ENCODE measurements at regions not wholly inside any gene's neighbourhood (a gene's known extent, or its start where the extent isn't known, plus 50 kb on each side); places are given as distances from the start of the nearest gene placed in this dataset.

- no peak for DNase-seq (ENCODE audit: low read depth)
Observed at GRCh38 chr12:126685636-126686035, 1581.3 kb upstream of the TMEM132C start.

GRCh38 chr12:126688556-126688955 lies 1578.4 kb upstream of the TMEM132C start:
- DNase-seq (ENCODE audit: low read depth) = no peak

DNA sequence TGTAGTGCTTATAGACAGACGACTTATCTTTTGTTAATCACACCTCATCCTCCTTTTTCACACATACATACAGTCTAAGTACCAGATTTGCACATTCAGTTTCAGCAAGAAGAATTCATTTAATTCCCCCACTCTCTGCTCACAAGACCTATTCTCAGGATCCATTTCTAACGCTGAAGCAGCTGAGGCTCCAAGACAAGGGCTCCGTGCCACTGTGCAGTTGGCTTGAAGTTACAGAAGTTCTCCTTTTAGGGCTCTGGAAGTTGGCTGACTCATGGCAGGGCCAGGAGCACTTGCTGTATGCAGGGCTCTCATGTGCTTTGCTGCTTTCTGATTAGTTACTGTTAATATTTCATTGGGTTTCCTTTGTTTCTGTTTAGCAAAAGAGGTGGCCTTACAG lies 1566.9 kb upstream of the TMEM132C start:
- DNase-seq (ENCODE audit: low read depth) = no peak

DNA sequence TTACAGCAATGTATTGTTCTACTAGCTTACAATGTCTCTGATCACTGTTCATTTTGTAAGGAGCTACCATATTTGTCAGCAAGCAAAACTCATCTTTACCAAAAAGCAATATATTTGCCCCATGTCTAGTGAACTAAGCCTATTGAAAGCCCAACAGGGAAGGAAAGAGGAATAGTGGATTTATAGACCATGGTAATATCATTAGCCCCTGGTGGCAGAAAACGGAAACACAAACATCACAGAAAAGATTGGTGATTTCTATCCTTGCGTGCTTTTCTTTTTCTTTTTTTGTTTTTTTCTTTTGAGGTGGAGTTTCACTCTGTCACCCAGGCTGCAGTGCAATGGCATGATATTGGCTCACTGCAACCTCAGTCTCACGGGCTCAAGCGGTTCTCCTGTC lies 1562.4 kb upstream of the TMEM132C start:
- no peak for DNase-seq (ENCODE audit: low read depth)

DNA sequence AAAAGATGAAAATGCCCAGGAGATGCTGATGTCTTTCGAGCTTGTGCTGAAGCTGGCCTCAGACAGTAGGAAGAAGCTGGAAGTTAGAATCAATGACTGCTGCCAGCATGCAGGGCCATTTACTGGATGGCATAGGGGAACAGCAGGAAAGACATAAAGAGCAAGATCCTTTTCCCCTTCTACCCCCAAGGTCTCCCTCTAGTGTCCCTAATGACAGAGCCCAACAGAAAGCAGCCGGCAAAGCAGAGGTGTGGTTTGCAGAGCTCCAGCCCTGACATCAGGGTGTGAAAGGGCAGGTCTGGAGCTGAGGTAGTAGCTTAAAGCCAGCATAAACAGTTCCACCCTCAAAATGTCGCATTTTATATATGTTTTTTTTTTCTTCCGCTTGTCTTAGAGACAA lies 1560.7 kb upstream of the TMEM132C start:
- no peak for DNase-seq (ENCODE audit: low read depth)

DNA sequence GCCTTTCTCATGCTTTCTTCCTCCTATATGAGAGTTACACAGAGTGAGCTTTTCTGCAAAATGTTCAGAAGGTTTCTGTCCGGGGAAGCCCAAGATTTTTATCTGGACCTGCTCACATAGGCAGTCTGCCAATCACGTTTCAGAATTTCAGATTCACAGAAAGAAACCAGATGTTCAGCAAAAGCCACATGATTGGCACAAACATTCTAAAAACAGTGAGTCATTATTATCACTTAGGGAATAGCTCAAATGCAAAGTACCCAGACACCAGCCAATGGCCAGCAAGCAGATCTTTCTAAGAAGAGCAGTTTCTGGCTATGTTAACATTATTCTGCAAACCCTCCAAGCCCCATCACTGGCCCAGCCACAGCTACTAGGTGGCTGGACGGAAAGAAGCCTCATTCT lies 1558.5 kb upstream of the TMEM132C start:
- DNase-seq (ENCODE audit: low read depth) = no peak

DNA sequence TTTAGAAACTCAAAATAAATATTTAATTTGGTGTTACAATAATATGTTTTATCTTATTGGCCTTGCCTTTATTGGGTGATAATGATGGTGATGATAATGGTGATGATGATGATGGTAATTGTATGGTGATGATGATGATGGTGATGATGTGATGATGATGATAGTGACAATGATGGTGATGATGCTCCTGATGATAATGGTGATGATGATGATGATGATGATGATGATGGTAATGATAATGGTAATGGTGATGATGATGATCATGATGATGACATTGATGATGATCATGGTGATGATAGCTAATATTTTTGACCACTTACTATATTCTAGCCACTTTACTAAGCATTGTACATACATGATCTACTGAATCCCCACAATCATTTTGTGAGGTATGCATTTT lies 1548.6 kb upstream of the TMEM132C start:
- no peak for DNase-seq (ENCODE audit: low read depth)

DNA sequence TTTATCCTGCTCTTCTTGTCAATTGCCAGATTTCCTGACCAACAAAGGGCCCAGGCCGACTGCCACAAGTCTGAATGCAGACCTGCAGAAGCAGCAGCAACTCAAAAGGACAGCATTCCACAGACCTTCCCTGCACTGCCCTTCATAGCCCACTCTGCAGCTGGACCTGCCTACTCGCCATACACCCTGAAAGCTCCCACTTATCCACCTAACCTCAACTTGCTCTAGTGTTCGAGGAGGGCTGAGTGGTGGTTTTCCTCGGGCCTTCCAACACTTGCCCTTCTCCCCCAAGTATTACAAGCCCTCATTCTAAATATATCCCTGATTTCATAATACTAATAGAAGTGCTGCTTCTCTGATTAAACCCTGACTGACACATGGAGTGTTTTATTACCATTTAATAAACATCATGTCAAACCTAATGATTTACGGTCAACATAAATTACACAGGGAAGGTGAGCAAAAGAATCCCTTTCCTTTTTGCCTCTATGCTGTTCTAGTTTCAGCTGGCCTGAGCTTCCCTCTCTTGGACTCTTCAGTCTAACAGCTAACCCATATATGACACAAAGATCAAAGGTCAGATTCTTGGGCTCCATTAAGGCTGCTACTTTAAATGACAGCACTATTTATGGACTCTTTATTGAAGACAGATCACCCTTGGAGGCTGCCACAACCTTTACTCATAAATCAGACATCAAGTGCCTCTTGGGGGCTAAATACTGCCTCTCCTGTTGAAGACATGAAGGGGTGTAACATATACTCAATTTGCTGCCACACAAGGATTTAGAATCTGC lies 1546.9 kb upstream of the TMEM132C start:
- DNase-seq (ENCODE audit: low read depth) = no peak

GRCh38 chr12:126726481-126727217 lies 1540.3 kb upstream of the TMEM132C start:
- DNase-seq (ENCODE audit: low read depth) = no peak

DNA sequence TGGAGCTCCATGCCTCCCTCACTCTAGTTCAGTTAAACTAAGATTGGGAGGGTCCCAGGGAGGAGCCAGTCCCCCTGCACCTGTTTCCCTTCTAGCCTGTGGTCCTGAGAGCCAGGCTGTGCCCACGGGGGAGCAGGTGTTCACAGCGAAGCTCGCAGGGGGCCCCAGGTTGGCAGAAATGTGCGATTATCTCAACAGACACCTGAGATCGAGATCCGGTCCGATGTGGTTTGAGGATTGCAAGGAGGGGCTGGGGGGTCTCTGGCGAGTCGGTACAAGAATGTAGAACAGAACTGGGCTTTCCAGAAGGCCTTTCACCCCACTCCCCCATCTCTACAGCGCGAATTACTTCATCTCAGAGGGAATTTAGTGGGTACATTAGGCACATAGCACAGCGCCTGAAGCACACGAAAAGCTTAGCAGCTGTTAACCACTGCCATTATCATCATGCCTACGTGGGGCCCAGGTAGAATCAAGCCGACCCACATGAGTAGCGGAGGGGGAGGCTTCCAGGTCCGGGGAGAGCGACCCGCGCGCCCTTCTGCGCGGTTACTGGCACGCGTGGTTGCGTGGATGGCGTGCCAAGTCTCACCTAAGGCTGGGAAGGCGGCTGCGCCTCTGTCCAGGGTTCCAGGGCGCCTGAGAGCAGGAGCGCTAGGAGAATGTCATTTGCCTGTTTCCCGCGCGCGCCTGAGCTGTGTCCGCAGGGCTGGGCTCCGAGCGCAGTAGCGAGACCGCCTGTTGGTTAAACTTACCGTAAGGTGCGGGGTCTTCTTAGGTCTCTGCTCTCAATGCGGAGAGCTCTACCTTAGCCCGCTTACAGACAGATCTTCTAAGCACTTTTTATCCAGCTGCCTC lies 1539.5 kb upstream of the TMEM132C start:
- DNase-seq (ENCODE audit: low read depth) = no peak

DNA sequence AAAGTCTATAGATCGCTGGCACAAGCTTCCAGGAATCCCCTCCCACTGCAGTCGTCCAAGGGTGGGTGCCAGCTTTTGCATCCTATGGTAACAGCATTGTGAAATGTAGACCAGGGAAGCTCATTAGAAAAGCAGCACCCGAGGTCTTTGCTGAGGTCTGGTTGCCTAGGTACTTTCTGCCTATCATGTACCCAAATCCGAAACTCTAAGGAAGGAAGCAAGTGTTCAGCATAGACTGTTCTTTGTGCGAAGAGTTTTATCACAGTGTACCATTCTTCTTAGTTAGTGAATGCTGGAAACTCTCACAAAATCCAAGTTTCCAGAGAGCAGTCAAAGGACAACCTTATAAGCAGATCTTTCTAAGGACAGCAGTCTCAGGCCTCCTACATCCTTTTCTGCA lies 1532.7 kb upstream of the TMEM132C start:
- no peak for DNase-seq (ENCODE audit: low read depth)

DNA sequence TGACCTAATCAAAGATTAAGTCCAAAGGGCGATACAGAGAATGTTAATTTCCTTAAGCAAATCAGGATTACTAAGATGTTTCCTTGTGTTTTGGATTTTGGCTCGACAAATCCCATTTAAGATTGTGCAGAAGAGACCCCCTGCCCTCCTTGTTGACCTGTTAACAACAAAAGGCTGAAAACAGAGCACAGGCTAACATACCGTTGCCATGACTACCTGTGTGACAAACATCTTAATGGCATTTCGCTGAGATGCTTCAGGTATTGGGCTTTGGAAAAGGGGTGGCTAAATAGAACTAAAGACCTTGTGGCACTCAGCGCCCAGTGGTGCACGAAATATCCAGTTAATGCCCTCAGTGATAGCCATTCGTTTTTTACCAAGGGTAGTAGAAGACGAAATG lies 1532.3 kb upstream of the TMEM132C start:
- DNase-seq (ENCODE audit: low read depth) = no peak

DNA sequence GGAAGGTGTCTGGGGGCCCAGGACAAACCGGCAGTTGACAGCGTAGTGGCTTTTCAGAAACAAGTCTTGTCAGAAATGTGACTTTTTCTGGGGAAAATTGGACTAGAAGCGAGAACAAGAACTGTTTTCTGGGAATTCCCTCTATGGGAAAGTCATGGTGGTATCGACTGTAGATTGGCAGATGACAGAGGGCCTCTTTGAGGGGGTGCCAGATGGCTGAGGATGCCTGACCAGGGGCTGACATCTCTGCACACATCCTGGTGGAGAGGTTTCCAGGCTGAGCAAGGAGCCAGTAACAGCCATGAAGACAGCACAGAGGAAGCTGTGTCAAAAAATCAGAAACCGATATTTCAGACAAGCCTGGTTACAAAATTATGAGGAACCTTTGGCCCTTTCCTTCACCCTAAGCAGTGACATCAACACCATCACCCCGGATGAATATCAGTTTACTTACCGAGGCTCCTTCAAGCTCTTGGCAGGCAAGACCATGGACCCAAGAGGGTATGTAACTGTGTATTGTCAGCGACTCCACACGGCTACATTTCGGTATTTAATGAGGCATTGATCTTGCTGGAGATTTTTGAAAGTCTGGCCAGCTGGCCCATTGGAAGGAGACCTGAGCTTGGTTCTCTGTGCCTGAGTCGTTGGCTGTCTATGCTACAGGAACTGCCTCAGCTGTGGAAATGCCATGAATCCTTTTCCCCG lies 1525.3 kb upstream of the TMEM132C start:
- DNase-seq (ENCODE audit: low read depth) = no peak

DNA sequence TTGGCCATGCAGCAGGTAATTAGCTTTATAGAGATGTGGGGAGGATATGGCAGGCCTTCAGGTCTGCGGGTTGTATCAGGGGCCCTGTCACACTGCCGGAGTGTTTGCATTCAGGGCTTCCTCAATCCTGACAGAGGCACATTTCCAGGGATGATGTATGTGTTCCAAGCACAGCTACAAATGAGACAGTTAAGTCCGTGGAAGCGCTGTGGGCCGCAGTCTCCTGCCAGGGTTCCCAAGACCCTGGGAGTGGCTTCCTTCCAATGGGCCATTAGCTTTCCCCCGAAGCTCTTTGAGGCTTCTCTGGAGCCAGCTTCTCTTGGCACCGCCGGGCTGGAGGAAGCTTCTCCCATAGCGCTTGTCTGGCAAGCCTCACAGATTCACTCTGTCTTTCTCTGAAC lies 1524.7 kb upstream of the TMEM132C start:
- no peak for DNase-seq (ENCODE audit: low read depth)

DNA sequence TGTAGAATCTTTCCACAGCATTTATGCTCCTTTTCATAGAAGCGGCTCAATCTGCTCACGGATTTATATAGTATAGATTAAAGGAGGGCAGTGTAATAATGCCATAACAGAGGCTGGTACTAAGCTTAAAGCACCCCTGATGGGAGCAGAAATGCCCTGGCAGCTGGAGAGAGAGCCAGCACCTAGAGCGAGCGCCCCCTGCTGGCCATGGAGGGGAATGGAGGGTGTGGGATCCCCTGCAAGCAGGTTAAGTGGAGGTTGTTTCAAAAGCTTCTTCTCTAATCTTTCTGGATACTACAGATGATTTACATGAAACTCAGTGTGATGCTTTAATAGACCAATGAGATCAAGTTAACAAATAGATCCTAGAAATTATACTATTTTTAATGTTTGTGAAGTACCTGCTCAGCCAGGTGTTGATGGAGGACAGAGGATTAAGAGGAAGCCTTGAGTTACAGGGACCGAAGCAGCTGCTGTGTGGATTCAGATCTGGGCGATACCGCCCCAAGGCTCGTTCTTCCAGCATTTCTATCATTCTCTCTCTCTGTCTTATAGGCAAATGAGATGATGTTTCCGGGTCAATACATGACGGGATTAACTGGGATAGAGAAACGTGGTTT lies 1519.3 kb upstream of the TMEM132C start:
- DNase-seq (ENCODE audit: low read depth) = peak; percentile 28

DNA sequence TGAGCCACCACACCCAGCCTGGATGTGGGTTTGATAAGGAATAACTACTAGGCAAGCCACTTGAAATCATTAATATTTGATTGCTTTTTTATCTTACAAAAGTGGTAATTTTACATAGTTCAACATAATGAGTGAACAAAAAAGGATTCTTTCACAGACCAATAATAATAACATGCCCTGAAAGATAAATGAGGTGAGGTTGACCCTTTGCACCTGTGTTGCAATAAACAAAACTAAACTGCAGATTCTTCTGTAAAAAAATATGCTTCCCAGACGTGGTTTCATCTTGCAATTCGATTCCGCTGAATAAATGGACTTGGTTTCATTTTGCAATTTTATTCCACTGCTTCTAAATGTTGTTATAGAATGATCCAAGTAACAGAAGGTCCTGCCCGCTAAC lies 1514.9 kb upstream of the TMEM132C start:
- DNase-seq (ENCODE audit: low read depth) = no peak

DNA sequence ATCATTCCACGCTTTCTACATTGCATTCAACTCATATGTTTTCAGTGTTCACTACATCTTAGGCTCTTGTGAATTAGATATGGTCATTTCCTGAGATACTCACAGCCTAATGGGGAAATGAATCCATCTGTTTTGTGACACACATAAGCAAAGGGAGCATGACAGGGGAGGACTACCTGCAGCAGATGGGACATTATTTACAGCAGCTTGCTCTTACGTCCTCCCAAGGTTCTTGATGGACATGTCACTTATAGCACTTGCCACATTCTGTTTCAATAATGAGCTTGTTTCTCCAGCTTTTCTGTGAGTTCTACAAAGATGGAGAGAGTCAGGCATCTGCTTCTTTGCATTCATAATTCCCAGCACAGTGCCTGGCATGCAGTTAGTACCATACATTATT lies 1509.6 kb upstream of the TMEM132C start:
- DNase-seq (ENCODE audit: low read depth) = no peak

DNA sequence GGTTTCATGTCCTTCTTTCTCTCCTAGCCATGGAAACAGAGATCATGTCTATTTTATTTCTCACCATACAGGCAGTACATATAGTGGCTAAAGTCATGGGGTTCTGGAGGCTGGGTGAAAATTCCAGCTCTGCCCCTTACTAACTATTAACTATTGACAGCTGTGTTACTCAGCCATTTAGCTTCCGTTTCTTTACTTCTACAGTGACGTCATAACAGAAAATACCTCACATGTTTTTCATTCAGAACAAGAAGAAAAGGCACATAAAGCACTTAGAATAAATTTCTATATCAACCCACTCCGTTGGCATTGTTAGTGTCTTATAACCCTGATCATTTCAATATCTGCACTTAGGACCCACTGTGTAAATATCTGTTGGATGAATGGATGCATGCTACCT lies 1506.9 kb upstream of the TMEM132C start:
- DNase-seq (ENCODE audit: low read depth) = no peak

- no peak for DNase-seq (ENCODE audit: low read depth)
Observed at GRCh38 chr12:126761420-126761819, 1505.5 kb upstream of the TMEM132C start.

- DNase-seq (ENCODE audit: low read depth) = no peak
Observed at GRCh38 chr12:126762150-126762549, 1504.8 kb upstream of the TMEM132C start.

GRCh38 chr12:126763359-126763758 lies 1503.6 kb upstream of the TMEM132C start:
- no peak for DNase-seq (ENCODE audit: low read depth)

DNA sequence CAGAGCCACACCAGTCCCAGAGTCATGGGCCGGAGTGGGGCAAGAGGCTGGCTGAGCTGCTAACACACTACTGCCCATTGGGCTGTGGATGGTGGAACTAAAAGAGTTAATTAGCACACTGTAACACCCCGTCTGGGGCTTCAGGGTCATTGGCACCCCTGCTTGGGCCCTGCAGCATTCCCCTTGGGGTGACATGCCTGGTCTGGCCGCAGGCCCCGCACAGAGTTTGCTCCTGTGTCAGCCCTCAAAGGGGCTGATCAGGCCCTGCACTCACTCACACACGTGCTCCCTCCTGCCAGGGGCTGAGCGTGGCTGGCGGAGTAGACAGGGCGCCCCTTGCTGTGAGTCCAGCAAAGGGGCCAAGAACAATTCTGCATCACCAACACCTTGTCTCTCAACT lies 1499.6 kb upstream of the TMEM132C start:
- DNase-seq (ENCODE audit: low read depth) = no peak
